ENCODE measurements at regions not wholly inside any gene's neighbourhood (a gene's known extent, or its start where the extent isn't known, plus 50 kb on each side); places are given as distances from the start of the nearest gene placed in this dataset.

GRCh38 chr3:178458313-178459037, 77.8 kb upstream of the KCNMB2 start:
- TF ChIP-seq CTCF (IDR thresholded peaks at IDR 0.05; ENCODE audit: low read depth, low read length, missing input control): no peak
- no peak for TF ChIP-seq MAX (IDR thresholded peaks at IDR 0.05)
- no peak for TF ChIP-seq EGR1 (IDR thresholded peaks at IDR 0.05; ENCODE audit: low read depth in 2 of 2)
- no peak for TF ChIP-seq HNF4A (conservative IDR thresholded peaks at IDR 0.05)
- TF ChIP-seq SP1 (IDR thresholded peaks at IDR 0.05): no peak
